Gastroesophageal sphincter (tissue), 3 donors: ENCODE measurements at regions not wholly inside any gene's neighbourhood (a gene's known extent, or its start where the extent isn't known, plus 50 kb on each side); places are given as distances from the start of the nearest gene placed in this dataset.
"Not testable (repeated sequence)": the region's sequence is repeated elsewhere in the genome, so short reads cannot be mapped to it uniquely, and the experiment has no call there.

Source experiments
- CTCF ChIP-seq, 4 experiments: fragments of 200-600 bp in 2 of 4; fragments of 450-650 bp in 2 of 4; sonication (generic) in 1 of 4; IDR thresholded peaks; one replicate each; pipeline ENCODE4 v1.5.1; 2017 to 2019; ENCODE audit warnings: antibody characterized with exemption in 4 of 4, mild to moderate bottlenecking in 2 of 4, moderate library complexity in 2 of 4
- POLR2A ChIP-seq, 2 donors: fragments of 450-650 bp; IDR thresholded peaks; one replicate each; pipeline ENCODE4 v1.6.1; 2017; ENCODE audit warnings: antibody characterized with exemption in 2 of 2, mild to moderate bottlenecking in 2 of 2, moderate library complexity in 1 of 2

- TF ChIP-seq POLR2A, CTCF (IDR thresholded peaks at IDR 0.05): not testable (repeated sequence)
Measured at GRCh38 chr12:97988588-97988987, 526.0 kb downstream of the RMST start.
